ENCODE measurements at regions not wholly inside any gene's neighbourhood (a gene's known extent, or its start where the extent isn't known, plus 50 kb on each side); places are given as distances from the start of the nearest gene placed in this dataset.

DNA sequence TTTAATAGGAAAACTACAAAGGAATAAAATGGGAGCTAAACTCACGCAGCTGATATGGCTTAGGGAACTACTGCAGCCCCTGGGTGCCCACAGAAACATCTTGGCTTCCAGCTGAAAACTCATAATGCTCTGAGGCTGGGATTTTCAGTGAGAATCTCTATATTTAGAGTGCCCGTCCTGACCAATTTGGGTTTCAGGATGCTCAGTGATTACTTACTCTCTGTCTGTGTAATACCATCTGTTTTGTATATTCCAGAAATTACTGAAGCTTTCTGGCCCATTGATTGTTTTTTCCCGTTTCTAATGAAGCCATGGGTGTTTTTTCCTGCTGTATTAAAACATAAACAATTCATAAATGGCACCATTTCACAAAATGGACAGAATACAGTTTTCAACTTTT, 50.6 kb upstream of the ZNF385D start:
- no peak for DNase-seq

DNA sequence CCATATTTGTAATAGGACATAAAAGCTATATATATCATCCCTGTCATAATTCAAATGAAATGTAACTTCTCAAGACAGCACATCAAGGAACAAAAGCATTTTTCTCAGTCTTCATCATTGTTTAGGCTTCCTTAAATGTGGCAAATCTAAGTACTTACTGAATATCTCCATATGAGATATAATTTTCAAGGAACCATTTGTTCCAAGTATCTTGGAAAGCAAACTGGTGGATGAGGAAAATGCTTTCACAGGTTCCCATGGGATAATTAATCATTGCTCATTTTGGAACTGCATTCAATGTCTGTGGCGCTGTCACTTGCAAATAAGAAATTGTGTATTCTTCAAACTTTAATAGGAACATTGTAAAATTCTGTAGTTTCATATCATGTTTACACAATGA, 52.6 kb upstream of the ZNF385D start:
- DNase-seq, result no peak

DNA sequence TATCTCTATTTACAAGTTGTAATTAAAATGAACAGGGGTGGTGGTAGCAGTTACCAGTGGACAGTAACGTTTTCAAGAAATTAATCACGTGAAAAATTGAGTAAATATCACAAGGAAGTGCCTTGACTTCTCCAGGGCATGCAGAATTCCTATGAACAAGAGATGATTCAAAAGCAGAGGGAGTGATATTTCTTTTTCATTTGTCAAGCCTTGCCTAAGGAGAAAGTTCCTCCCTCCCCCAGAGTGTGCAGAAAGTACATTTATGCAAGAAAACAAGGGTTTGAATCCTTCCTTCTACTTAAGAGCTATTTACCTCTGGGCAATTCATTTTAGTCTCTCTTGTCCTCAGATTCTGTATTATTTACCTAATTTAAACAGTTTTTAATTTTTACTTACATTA, 53.3 kb upstream of the ZNF385D start:
- no peak for DNase-seq

DNA sequence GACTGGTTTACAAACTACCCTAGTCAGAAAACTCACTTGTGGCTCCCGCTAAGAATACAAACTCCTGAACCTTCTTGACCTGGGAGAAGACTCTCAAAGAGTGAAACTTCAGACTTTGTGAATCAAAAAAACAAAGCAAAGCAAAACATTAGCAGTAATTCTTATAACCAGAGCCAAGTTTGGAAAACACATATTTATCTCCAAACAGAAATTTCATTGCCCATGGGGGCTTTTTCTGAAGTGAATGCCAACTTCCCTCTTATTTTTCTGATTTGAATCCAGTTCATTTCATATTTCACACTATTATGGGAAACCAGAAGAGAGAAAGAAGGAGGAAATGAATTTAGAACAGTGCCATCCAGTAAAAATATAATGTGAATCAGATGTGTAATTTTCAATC, 55.7 kb upstream of the ZNF385D start:
- no peak for DNase-seq

DNA sequence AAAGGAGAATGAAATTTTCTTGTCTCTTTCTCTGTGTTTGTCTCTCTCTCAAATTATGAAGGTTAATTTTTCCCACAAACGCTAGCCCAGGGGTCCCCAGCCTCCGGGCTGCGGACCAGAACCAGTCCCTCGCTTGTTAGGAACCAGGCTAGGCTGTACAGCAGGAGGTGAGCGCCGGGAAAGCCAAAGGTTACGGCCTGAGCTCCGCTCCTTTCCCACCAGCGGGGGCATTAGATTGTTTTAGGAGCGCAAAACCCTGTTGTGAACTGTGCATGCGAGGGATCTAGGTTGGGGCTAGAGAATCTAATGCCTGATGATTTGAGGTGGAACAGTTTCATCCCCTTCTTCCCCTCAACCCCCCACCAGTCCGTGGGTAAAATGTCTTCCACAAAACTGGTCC, 74.7 kb upstream of the ZNF385D start:
- DNase-seq, result no peak

DNA sequence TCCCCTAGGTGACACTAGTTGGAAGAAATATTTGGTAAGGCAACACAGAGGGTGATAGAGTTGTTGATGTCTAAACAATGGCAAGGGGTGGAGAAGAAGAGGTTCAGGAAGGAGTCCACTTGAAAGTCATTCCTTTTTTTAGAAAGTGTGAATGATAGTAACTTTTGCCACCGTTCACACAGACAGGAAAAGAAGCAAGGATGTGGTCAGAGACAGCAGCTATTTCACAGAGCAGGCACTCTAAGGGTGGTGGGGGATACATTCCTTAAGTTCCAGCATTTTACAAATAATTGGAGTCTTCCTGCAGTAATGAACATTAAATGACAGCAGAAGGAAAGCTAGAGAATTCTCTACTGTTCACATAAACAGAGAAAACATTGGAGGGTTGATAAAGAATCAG, 75.4 kb upstream of the ZNF385D start:
- DNase-seq, result no peak

DNA sequence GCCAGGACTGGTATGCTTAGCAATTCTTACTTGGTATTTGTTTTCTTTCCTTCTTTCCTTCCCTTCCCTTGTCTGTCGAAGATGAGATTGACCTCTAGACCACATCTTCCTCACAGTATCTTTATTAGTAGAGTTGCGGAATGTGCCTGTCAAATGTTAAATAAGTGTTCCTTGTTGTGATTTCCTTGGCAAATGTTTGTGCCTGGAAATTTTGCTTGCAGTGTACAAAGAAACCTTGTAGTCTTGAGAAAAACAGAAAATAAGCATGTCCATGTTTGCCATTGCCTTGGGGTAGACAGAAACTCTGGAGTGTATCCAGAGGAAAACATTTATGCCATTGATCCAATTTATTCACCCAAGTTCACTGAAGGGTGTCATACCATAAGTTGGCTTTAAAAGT, 79.5 kb upstream of the ZNF385D start:
- DNase-seq, result no peak

DNA sequence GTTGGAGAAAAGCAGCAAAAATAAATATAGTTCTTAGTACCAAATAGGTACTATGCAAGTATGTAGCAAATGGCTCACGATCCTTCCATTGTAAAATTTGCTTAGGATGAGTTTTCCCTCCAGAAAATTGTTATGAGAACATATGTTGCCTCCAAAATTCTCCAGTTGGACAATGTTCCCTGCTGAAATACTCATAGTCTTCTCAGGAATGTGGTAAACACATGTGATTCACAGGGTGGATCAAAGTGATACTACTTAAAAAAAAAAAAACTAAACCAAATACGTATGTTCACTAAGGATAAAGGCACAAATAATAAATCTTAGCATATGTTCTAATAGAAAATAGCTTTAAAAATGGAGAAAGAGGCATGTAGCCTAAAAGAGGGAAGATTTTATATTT, 84.3 kb upstream of the ZNF385D start:
- no peak for DNase-seq

DNA sequence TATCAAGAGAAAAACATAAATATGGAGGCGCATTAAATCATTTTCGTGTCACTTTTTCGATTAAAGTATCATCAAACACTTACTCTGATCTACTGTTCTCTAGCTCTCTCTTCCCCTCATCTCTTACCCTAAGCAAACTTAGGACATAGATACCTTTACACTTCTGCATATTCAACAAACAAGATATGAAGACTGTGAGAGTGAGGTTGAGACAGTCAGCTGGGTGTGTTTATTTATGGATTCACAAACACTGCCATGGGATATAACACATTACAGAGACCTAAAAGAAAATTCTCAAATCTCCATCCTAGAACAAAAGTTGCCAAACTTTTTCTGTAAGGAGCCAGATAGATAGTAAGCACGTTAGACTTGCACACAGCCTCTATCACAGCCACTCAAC, 85.2 kb upstream of the ZNF385D start:
- DNase-seq, result no peak

DNA sequence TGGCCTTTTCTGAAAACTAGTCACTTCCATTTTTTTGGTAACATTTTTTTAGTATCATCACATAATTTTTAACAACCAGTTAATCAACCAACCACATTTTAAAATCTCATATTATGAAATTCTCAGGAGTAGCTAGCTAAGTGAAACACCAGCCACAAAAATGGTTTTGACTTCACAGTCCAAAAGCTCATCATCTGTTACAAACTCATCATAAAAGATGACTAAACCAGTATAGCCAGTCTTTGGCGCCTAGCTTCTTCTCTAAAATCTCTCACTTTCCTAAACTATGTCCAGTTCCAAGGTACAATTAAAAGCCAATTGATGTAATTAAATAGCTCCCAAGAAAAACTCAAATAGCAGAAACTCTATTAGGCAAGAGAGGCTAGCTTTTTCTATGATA, 88.2 kb upstream of the ZNF385D start:
- DNase-seq, result no peak

DNA sequence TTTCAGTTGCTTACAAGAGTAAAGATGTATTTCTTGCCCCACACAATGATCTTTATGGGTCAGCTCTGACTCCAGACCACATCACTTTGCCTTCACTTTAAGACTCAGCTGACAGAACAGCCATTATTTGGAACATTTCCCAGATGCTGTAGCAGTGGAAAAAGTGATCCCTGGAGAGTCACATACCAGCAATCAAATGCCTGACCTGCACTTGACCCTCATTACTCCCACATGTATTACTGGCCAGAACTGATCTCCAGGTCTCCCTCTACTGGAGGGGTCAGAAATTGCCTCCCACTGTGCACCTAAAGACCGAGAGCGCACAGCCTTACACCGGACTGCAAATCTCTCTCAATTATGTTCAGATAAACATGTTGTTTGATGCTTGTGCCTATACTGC, 88.6 kb upstream of the ZNF385D start:
- DNase-seq, result peak; percentile 16

DNA sequence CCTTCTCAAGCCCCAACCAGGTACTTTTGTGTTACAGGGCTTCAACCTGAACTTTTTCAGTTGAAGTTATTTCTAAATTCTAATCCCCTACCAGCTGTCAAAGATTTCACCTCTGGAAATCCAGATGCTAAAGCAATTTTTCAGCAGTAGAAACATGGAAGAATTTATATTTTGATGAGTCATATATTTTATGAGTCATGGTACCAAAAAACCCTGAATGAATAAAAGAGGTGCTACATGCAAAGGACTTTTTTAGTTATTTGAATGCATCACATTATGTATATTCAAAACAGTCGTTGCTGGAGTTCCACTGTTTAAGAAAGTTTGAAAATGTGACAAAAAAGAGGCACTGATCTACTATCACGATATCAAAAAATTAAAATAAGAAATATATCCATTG, 96.0 kb upstream of the ZNF385D start:
- DNase-seq, result no peak

DNA sequence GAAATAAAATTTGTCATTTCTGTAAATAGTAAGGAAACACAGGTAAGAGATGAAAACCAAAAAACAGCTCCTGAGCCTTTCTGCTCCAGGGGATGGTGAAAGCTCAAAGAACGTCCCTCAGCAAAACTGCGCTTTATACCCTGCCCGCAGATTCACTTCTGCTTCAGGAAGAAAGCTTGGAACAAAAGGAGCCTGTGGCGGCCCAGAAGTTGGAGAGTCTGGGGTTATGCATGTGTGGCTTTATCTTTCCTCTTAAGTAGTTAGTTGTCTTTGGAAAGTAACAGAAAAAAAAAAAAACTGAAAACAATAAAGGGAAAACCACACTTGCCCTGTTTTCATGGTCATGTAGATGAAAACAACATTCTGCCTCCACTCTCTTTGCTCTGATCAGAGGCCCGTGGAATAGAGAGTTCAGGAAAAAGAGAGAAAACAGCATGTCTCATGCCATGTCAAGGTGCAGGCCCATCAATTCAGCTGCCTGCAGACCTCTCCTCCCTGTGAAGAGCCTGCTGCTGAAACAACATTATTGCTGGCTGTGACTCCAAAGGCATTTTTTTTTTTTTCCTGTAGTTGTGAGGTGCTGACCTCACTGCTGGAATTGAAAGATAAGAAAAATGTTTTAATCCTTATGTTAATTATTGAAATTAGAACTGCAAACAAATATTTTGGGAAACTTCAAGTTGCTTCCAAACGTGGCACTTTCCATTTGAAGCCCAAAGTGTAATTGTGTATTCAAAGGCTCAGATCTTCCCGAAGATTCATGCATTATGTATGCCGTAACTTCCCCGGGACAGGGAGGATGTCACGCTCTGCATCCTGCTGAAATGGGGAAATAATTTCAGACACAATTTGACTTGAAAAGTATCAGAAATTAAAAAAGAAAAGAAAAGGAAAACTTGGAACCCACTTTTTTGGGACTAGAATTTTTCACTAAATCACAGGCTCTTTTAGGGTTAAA, 108.4 kb upstream of the ZNF385D start:
- DNase-seq, result no peak

DNA sequence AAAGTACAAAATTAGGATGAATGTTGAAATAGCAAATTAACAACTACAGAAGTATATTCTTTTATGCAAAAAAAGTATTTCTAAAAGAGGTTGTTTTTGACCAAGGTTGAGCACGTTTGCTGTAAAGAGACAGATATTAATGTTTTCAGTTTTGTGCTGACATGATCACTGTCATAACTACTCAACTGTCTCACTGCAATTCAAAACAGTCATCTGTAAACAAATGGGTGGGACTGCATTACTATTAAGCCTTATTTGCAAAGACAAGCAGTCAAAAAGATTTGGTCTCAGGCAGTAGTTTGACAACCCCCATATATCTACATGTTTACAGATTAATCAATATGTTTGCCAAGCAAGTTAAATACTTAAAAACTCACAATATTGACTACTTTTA, 109.1 kb upstream of the ZNF385D start:
- DNase-seq, result no peak

DNA sequence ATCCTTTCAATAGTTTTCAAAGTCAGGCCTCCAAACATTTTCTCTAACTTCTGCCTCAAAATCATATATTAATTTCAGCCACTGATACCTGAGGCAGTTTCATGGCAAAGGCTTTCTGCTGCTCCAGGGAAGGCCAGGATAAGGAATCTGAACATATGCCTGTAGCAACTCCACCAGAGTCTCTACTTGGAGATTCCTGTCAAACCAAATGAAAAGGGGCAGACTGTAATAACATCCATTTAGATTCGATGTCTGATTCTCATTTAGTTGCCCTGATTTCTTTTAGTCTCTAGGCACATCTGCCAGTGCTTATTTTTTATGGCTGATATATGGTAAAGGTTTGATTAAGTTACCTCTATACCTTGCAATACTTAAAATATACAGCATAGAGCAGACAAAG, 109.6 kb upstream of the ZNF385D start:
- no peak for DNase-seq

DNA sequence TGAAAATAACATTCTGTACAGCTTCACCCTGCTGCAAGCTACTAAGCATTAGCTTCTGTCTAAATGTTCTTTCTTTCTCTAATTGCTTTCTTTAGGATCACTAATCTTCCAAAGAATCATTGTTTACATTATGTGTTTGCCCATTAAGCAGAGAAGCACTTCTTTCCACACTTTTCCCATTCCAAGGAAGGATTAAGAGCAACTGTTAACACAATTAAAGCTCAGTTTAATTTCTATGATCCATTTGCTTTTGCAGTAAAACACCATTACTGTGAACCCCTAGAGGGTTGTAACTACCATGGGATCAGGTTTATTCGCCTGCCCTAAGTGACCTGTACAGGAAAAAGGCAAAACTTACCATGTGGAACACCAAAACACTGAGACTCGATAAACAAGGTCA, 125.8 kb upstream of the ZNF385D start:
- DNase-seq, result peak; percentile 13

DNA sequence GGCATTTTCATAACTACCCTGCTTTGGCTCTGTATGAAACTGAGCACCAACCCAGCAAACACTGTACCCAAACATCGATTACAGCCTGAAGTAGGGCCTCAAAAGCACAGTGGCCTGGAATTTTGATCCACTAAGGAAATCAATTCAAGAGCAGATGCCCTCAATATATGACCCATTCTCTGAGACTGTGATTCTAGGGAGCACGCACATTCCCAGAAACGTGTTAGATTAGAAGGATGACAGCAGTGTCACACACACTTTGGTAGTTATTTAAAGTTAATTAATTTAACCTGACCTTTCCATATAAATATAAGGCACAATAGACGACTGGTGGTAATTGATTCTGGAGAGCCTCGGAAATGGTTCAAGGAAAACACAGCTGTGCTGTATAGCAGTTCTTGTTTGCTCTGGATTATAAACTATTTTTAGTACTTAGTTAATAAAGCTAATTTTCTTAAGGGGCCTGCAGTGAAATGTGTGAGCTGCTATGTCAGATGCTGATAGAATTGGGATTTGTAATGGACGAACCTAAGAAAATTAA, 126.3 kb upstream of the ZNF385D start:
- peak; percentile 15 for DNase-seq

DNA sequence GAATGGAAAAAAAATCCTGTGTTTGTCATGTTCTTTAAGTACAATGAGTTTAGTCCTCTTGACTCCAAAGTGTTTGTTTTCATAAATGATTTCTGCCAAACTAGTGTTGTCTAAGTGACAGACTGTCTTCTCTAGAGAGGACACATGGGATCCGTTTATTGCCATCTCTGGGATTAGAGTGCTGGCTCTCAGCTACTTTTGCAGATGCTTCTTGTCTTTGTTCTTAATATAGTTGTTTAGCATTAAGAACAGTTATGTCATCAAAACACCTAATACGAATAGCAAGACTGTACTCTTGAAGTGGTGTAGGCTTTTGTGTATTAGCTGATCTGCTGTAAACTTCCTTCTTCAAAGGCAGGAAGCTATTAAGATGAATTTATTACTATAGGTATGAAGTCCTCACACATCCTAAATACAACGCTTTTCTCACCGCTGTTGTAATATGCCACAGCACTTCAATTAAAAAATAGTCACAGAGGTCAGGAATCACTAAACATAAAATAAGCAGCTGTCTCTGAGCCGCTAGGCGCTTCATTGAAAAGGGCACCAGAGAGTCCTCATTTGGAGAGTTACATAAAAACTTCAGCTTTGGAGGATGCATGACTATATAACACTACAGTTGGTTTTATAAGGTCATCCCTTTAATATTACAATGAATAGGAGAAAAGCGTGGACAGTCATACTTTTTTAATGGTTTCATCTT, 128.3 kb upstream of the ZNF385D start:
- DNase-seq, result no peak

DNA sequence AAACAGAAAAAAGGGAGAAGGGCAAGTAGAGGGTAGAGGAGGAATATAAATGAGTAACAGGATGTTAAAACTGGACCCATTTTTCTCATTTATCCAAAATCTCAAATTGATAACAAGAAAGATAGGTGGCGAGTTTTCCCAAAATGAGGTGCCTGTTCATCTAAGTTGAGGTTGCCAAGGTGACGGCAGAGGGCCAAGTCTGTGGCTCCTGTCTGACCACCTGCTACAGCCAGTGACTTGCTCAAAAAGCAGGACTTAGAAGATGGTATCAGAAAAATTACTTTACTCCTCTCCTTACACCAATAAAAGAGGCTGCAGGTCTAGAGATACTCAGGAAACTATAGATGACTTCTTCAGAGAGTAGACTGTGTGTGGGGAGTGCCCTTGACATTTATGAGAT, 137.6 kb upstream of the ZNF385D start:
- no peak for DNase-seq

DNA sequence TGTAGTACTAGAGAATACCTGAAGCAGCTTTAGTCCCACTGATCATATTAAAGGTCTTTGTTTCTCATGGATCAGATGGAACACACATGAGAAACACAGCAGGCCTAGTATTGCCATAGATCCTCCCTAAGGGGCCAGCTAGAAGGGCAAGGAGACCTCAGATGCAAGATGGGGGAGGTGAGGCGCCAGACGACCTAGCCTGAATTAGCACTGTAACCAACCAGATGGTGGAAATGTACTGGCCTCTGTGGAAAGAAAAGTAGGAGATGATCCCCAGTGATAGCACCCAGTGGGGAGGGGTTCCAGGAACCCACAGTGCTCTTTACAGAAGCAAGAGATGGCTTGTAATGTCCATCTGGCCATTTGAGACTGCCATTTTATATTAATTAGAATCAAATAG, 138.2 kb upstream of the ZNF385D start:
- DNase-seq, result peak; percentile 68

DNA sequence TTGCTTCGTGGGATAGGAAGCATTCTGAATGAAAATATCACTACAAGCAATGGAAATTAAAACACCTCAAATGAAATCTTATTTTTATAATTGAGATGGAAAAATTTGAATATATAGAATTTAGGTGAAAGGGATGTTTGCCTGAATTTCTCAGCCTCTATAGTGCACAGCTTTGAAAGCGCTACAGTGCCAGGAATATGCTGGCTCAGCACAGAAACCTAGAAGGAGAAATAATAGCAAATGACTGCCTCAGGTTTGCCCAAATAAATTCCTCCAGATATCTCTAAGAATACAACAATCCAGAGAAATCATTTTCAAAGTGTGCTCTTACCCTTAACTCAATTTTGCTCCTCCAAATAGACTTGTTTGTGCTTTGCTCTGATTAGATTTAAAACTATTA, 141.1 kb upstream of the ZNF385D start:
- DNase-seq, result no peak

DNA sequence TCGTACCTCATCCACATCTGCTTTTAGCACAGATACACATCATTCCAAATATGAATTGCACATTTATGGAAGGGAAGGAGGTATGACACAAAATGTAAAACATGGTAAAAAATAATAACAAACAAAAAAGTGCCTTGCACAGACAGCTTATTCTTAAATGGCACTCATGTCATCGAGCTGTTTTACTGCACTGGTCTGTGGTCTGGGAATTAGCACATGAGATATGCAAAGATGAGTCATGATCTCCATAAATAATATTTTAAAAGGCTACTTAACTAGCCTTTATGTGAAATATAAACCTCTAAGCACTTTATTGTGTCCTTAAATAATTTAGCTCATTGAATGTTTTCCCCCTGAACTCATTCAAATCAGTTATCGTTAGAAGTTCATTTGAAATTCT, 142.2 kb upstream of the ZNF385D start:
- no peak for DNase-seq

DNA sequence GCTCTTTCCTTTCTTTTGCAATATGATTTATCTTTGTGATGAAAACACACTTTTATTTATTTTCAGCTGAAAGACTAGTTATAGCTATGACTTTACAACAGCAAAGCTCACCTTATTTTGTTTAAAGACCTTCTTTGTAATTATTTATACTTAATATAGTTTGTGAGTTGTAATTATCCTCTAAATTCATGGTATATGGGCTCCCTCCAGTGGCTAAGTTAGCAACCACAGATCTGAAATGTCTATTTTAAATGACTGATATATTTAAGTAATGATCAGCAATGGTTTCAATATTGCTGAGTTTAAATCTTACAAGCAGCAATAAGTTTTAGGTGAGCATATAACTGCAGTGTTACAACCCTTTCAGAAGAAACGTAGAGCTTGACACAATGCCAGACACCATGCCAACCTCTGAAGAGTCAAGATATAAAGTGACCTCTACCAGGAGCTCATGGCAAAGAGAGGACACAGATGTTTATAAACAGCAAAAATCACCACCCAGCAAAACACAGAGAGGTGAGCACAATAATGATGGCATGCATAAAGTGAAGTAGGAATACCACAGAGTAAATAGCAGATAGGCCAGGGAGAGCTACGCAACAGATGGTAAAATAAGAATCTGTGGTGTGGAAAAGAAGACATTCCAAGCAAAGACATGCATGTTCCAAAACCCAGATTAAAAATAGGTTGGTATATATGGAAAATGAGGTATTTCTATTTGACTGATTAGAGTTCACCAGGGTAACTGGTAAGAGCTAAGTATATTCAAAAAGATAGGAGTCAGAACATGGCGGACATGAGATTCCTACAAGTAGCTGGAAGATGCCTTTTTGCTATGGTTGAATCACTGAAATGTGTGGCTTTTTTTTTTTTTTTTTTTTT, 143.7 kb upstream of the ZNF385D start:
- DNase-seq, result peak; percentile 21
